ENCODE measurements at regions not wholly inside any gene's neighbourhood (a gene's known extent, or its start where the extent isn't known, plus 50 kb on each side); places are given as distances from the start of the nearest gene placed in this dataset.

DNA sequence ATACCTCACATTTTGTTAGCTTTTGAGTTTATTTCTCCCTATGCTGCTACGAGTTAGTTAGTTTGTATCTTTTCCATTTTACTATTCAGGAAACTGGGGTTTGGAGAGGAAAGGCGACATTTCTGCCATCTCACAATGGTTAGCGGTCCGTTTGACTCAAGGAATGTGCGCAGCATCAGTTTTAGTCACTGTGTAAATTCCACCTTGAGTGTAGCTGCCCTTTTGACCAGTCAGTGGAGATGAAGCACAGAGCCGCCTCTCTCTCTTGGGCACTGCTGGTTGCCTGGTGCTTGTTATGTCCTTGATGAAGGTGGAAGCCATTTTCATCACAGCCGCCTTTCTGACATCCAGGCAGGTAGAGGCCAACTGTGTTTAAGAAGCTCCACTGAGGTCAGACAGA lies 185.5 kb downstream of the SCP2D1 start:
- TF ChIP-seq, protein P1, sequence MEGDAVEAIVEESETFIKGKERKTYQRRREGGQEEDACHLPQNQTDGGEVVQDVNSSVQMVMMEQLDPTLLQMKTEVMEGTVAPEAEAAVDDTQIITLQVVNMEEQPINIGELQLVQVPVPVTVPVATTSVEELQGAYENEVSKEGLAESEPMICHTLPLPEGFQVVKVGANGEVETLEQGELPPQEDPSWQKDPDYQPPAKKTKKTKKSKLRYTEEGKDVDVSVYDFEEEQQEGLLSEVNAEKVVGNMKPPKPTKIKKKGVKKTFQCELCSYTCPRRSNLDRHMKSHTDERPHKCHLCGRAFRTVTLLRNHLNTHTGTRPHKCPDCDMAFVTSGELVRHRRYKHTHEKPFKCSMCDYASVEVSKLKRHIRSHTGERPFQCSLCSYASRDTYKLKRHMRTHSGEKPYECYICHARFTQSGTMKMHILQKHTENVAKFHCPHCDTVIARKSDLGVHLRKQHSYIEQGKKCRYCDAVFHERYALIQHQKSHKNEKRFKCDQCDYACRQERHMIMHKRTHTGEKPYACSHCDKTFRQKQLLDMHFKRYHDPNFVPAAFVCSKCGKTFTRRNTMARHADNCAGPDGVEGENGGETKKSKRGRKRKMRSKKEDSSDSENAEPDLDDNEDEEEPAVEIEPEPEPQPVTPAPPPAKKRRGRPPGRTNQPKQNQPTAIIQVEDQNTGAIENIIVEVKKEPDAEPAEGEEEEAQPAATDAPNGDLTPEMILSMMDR (IDR thresholded peaks at IDR 0.05) = no peak
- TF ChIP-seq POLR2A (IDR thresholded peaks at IDR 0.05) = no peak

Measured in heart left ventricle (tissue), 13 donors.